NCI-H524 treated with DMSO at 0.1 percent for 48 hours (cell line): ENCODE measurements at regions not wholly inside any gene's neighbourhood (a gene's known extent, or its start where the extent isn't known, plus 50 kb on each side); places are given as distances from the start of the nearest gene placed in this dataset.

Source experiments
- DNase-seq: peaks from one replicate; lab custom pipeline; 2025; lab: John Stamatoyannopoulos, UW

DNA sequence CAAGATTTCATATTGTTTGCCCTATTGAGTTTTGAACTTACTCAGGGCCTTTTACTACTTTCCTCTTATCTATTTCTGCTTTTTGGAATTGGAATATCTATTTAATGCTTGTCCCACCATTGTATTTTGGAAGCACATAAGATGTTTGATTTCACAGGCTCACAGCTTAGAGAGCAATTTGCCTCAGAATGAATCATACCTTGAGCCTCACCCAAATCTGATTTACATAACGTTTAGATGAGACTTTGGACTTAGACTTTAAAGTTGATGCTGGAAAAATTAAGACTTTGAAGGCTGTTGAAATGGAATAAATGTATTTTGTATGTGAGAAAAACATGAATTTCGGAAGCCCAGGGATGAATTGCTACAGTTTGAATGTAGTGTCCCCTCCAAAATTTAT is 458.9 kb downstream of the CNTN6 start:
- no peak for DNase-seq

DNA sequence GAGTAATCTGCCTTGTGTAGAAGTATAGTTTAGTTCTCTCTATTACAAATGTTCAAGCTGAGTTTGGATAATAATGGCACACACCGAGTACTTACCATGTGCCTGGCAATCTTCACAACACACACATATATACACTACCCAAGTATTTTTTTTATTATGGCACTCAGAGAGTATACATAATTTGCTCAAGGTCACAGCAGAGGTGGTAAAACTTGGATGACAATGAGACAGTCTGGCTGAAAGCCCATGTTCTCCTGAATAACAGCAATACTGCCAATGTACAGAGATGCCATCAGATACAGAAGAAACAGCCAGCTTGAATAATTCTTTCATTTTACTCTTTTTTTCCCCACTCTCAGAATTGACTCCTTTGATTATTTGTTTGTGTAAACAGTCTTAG is 460.0 kb downstream of the CNTN6 start:
- DNase-seq, result no peak

DNA sequence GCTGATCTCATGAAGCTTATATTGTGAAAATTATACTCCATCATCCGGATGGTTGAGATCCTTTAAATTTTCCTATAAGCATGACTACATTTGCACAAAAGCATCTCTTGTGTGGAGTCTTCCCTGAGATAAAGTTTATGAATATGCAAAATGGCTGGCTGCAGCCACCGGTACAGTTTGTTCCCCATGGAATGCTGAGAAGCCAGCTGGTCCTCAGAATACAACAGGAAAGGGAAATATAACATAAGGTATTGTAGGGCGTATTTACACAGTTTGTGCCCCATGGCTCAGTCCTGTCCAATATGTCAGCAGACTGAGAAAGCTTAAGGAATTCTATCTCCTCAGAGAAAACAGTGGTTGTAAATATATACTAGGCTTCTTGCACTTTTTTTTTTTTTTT is 468.6 kb downstream of the CNTN6 start:
- no peak for DNase-seq

DNA sequence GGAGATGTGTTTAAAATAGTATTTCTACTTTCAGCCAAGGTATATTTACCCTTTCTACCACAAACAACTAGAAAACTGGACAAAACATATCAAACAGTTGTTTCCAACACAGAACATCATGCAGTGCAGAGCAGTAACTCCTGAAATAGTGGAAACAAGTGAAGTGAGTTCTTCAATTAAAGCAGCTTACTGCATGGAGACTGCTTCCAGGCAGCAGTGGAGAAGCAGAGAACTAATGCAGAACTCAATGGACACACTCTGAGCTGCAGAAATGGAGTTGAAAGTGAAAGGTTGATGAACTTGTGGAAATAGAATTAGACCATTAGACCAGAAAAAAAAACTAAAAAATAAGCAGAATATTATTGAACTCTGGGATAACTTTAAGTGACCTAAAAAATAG is 478.9 kb downstream of the CNTN6 start:
- DNase-seq, result no peak

DNA sequence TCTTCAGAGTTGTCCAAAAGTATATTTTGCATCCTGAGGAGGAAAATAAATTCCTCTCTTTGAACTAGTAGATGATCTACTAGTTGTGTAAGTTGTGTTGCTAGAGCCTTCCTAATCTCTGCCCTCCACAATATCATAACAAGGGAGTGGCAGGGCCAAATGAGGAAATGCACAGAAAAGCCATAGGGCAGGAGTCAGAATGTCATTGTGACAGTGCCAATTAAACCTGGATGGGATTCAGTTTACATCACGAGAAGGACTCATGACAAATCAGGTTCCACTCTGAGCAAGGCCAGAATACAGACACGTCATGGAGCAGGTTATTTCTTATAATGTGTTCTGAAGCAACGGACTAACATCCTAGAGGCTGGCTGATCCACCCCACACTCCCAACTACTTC is 483.2 kb downstream of the CNTN6 start:
- DNase-seq, result no peak

DNA sequence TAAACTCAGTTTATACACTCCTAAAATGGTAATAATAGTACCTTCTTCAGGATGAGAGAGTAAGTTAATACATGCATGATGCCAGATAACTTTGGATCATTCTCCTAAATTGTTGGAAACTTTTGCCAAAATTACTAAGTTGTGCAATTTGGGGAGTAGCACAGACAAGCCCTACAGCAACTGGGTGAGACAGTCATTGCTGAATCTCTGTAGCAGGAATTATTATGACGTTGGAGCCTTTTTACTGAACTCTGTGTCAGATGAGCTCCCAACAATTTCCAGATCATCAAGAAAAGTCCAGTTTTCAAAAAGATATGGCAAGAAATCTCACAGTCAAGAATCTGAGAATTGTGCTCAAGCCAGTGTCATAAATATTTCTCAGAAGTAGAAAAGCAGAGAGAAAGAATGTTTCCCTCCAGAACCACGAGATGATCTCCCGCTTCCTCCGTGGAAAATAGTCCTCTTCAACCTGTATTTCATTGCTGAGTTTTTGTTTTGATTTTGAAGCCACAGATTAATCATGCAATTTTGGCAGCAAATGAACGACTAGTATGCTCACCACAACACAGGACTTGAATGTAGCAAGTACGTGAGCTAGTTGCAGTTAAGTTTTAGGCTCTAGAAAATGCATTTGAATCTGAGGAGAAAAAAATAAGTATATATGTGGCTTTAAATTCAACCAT is 485.4 kb downstream of the CNTN6 start:
- DNase-seq, result no peak

DNA sequence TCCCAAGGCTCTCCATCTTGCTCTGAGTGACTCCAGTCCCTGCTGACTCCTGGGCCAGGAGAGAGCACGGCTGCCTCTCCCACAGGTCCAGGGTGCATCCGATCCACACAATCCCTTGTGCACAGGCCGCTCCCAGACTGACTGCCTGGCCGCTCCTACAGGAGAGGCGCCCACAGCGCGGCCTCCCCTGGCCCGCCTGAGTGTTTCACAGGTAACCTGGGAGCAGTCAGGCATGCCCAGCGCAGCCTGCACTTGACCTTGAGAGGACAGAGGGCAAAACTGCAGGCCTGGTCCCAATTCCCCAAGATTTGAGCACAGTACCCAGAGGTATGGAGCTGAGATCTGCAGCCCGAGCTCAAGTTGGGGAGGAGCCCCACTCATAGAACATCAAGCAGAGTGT is 490.2 kb downstream of the CNTN6 start:
- no peak for DNase-seq

DNA sequence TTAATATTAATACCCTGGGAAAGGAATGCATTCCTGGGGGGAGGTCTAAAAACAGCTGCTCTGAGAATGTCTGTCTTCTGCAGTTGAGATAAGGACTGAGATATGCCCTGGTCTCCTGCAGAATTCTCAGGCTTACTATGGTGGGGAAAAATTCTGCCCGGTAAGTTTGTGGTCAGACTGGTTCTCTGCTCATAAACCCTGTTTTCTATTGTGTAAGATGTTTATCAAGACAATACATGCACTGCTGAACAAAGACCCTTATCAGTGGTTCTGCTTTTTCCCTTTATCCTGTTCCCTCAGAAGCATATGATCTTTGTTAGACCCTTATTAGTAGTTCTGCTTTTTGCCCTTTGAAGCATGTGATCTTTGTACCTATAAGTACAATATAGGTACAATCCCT is 494.6 kb downstream of the CNTN6 start:
- no peak for DNase-seq

DNA sequence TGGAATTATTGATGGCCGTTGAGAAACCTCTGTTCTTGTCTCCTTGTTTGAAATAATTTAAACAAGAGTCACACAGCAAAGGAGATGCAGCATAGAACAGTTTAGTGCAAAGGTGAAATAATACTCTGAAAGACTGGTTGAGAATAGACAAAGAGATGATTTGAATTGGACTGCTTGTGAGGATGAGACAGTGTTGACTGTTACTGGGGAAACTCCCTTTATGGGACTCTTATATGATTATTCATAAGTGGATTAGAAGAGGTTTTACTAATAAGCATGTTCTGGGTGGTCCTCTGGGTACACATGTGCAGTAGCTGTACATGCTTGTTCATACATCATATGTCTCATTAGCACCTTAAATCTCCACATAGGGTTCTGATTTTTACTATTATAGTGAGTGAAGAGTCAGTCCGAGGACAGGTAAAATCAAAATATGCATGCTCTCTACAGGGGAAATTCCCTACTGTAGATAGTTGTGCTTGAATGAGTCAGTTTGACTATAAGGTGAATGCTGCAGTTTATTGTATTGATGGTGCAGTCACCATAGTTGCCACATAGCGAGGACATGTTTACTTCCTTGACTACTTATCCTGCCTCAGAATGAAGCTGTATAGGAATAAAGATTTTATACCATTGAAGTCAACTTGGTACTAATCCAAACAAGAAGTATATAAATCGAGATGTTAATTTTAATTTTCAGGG is 498.7 kb downstream of the CNTN6 start:
- DNase-seq, result no peak

DNA sequence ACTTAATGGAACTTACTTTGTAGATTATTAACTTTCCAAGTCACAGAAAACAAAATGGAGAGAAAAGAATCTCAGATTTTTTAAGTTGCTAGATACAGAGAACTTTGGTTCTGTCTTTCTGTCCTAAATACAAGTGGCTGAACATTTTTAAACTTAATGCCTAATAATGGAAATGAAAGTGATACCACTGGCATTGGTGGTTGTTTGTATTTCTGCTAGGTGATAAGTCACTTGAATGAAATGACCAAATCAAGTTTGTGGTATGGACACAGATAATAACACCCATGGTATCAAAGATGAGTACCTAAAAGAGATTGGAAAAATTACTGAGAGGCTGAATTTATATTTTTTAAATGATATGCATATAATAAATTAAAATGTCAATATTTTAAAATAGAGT is 502.1 kb downstream of the CNTN6 start:
- DNase-seq, result no peak

DNA sequence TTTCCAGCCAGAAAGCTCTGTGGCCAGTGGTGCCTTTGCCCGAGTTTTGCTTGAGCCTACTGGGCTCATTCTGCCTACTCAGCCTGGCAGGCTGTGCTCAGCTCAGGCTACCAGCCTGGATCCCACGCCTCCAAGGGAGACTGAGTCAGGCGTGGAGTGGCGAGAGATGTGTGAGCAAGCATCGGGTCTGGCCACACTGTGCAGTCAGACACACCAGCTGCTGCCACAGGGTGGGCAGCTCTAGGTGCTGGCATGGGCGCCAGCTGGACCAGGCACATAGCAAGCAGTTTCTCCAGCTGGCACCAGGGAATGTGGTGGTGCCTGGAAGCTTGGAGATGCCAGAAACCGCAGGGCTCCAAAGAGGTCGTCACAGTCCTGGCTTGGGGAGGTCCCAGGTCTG is 498.5 kb upstream of the CNTN4 start:
- no peak for DNase-seq

DNA sequence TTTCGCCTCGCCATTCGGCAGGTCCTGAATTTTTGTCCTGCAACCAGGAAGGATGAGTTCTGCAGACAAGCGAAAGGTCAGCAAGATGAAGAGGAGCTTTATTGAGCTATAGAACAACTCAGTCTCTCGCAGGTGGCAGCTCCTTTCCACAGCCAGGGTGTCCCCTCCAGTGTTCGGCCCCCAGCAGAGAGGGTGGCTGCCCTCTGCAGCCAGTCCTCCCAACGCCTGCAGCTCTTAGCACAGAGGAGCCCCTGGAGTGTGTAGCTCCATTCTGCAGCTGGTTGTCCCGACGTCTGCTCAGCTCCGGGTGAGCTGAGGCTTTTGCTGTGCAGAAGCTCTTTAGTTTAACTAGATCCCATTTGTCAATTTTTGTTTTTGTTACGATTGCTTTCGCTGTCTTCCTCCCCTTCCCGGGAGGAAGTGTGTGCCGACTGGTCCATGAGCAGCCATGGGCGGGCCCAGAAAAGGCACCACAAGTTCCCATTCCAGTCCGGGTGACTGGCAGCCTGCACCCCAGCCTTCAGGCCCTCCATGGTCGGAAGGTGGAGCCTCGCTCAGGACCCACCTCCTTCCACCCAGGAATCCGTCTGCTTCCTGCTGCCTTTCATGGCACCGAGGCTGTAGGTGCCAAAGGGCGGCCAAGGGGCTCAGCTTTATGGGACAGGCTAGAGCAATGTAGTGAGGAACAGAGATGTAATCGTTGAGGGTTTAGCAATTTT is 497.8 kb upstream of the CNTN4 start:
- DNase-seq, result no peak

DNA sequence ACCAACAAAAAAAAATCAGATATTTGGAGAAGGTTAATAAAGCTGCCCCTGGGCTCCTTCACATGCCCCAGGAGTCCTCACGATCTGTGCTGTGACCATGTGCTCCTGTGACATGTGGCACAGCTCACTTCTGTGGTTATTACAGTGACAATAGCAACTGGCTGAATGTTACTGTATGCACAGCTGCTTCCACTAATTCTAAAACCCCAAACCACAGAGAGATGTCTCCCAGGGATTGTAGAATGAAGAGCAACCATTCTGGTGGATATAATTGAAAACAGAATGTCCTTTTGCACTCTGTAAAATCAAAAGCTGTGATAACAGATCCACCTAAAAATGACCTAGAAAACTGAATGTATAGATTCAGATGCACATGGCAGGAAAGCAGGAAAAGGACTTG is 489.2 kb upstream of the CNTN4 start:
- no peak for DNase-seq

DNA sequence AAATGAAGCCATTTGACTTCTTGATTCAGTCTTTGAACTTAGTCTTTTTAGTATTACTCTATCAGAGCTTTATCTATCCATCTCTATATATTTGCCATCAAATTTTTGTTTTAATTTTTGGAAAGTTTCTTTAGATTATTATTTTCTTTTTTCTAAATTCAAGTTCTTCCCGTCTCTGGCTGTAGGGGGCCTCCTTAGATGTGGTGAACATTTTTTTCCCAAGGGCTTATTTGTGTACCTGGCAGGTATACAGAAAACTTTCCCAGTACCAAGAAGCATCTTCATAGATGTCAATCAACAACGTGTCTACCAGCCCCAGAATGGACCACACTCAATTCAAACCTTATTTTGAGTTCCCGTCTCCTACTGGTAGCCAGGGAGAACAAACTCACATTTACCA is 486.8 kb upstream of the CNTN4 start:
- no peak for DNase-seq

DNA sequence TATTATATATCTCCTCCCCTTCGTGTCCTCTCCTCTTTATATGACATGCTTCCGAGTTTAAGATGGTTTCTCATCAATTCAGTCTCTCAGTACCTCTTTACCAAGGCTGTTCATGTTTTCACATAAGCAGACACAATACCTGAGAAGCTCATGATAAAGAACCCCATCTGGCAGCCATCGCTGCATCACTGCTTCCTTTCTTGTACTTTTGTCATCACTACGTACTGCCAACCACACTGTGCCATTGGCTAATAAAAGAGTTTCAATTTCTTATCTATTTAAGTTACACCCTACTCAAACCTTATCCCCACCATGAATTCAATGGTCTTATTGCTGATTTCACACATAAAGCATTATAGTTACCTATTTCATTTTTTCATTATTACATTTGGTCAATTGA is 484.7 kb upstream of the CNTN4 start:
- DNase-seq, result no peak

DNA sequence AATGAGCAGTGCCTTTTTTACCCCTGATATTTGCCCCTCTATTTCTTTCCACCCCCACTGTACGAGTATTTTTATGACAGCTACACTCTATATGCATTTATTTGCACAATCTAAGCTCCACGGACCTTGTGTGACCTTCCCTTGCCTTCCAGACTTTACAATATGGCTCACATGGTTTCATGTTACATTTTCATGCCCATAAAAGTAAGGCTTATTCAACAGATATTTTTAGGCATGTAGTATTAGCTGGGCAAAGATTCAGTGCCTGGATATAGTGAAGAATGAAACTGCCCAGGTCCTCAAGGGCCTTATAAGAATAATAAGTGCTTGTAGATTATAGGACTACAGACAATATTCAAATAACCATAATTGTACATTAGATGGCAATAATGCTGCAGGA is 481.9 kb upstream of the CNTN4 start:
- DNase-seq, result no peak

DNA sequence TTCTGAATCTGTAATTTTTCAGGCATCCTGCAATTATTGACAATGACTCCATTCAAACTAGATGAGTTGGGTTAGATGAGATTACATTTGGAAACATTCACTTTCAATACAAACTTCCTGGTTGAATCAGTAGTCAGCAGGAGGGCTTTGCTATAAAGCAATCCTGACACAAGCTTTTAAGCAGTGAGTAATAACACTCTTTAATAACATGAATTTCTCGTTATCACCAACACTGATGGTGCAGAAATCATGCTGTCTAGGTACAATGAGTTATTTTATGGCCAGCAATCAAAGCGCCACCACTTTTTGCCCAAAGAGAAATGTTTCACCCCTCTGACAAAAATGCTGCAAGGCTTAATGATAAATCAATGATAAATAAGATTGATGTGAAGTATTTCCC is 474.8 kb upstream of the CNTN4 start:
- DNase-seq, result no peak

DNA sequence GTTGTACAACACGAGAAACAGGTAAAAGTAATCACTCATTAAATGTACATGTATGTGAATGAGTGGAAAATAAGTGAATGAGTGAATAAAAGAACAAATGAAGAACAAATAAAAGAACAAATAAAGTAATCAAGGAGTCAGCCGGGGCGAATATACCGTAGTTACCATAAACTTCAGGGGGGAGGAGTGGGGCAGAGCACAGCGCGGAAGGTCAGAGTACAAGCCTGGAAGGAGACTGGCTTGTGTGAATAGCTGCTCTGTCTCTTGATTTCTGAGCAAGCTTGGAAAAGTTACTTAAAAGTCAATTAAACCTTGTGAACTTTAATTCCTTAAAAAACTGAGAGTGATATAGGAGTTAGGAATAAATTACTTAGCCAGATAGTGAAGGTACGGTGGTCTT is 466.5 kb upstream of the CNTN4 start:
- DNase-seq, result no peak

DNA sequence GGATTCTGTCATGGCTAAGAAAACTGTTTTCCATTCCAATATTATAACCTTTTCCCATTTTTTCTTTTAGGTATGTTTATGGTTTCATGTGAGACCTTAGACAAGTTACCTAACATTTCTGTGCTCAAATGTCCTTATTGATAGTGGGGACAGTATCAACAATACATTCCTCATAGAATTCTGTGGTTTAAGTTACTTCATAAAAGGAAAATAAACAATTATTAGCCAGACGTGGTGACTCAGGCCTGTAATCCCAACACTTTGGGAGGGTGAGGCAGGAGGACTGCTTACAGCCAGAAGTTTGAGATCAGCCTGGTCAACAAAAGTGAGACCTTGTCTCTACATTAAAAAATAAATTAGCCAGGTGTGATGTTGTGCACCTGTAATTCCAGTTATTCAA is 436.8 kb upstream of the CNTN4 start:
- no peak for DNase-seq

DNA sequence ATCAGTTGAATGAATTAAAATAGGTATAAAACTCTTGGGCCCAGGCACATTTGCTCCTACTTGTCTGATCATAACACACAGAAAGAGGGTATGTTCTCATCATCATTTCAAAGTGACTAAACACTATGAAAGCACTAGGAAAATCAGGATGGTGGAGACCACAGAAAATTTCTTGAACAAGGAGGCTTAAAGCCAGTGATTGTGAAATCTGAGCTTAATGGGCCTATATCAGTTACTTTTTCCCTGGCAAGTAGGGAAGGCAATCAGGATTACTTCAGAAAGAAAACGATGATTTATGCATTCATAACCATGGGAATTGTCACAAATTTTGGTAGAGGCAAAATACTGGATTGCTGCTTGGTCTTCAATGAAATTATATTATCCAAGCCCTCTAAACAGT is 434.4 kb upstream of the CNTN4 start:
- DNase-seq, result no peak

DNA sequence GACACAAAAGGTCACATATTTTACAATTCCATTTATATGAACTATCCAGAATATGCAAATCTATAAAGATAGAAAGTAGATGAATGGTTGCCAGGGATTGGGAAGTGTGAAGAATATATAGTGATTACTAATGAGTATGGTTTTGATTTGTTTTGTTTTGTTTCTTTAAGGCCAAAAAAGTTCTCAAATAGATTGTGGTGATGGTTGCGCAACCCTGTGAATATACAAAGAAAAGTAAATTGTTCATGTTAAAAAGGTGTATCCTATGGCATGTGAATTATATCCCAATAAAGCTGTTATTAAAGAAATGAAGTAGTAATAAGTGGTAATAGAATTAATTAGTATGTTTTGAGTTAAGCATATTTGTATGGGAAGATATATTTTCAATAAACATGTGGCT is 431.8 kb upstream of the CNTN4 start:
- no peak for DNase-seq

DNA sequence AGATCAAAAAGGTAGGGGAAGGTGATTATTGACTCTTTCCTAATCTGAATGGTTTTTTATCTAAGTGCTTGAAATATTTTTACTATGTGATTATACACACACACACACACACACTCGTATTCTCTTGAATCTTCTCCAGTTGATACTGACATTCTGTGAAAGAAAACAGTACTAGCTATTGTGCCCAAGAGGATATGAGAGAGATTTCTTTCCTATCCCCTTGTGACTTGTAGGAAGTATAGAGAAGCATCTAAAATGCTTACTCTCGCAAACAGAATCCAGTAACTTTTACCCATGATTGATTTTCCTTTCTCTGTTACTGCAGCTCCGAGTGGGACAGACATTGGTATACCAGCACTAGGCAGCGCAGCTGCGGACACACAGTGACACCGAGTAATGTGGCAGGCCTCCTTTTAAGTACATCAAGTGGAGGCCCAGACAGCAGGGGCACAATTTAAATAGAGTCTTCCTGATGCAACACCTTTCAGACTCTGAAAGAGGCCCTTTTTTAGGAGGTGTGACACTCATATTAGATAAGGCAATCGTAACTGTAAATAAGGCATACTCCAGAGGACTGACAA is 421.0 kb upstream of the CNTN4 start:
- DNase-seq, result no peak

DNA sequence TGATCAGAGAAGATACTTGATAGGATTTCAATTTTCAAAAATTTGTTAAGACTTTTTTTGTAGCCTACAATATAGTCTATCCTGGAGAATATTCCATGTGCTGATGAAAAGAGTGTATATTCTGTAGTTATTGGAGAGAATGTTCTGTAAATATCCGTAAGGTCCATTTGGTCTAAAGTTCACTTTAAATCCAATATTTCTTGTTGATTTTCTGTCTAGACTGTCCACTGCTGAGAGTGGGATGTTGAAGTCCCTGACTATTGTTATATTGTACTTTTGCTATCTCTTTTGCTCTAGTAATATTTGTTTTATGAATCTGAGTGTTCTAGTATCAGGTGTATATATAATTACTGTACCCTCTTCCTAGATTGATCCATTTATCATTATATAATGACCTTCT is 406.2 kb upstream of the CNTN4 start:
- DNase-seq, result no peak
